Kidney (tissue), 13 donors: ENCODE measurements at regions not wholly inside any gene's neighbourhood (a gene's known extent, or its start where the extent isn't known, plus 50 kb on each side); places are given as distances from the start of the nearest gene placed in this dataset.

Experiments used
- DNase-seq, 5 donors: peaks; one replicate each; pipeline ENCODE4 v3.0.0-alpha.2; 2013 to 2020
- FAIRE-seq: peaks from 2 replicates; lab custom pipeline; 2012; peaks lifted over from hg19 to GRCh38; lab: Jason Lieb, UNC
- H3K27ac ChIP-seq, 2 donors: one replicate each; pipeline ENCODE4 v1.7.0; 2013; ENCODE audit warnings: low read depth in 2 of 2, low read length in 2 of 2, inconsistent platforms in 1 of 2
- H3K27me3 ChIP-seq: one replicate; pipeline ENCODE4 v1.7.1; 2013; ENCODE audit warnings: low read length, inconsistent platforms; ENCODE audit not compliant: control insufficient read depth, insufficient read depth
- H3K36me3 ChIP-seq, 3 donors: one replicate each; pipeline versions ENCODE4 v1.7.0 to v1.7.1; 2013; ENCODE audit warnings: low read length in 3 of 3, control low read depth in 1 of 3, inconsistent platforms in 1 of 3; ENCODE audit not compliant: insufficient read depth in 3 of 3, control insufficient read depth in 2 of 3
- H3K4me1 ChIP-seq, 3 donors: one replicate each; pipeline versions ENCODE4 v1.7.0 to v1.7.1; 2013; ENCODE audit warnings: low read length in 3 of 3, inconsistent platforms in 1 of 3, low read depth in 1 of 3; ENCODE audit not compliant: control insufficient read depth in 2 of 3, insufficient read depth in 2 of 3
- H3K4me3 ChIP-seq, 3 donors: one replicate each; pipeline versions ENCODE4 v1.7.0 to v1.8.1; 2013; ENCODE audit warnings: low read length in 3 of 3, control low read depth in 1 of 3, inconsistent platforms in 1 of 3
- H3K9ac ChIP-seq, 3 donors: one replicate each; pipeline versions ENCODE4 v1.7.0 to v1.7.1; 2013; ENCODE audit warnings: low read length in 3 of 3, control low read depth in 1 of 3, inconsistent platforms in 1 of 3
- H3K9me3 ChIP-seq, 3 donors: one replicate each; pipeline versions ENCODE4 v1.7.0 to v1.7.1; 2013; ENCODE audit warnings: low read length in 3 of 3, control low read depth in 1 of 3, inconsistent platforms in 1 of 3; ENCODE audit not compliant: control insufficient read depth in 2 of 3, insufficient read depth in 1 of 3
- CTCF ChIP-seq: IDR thresholded peaks from 3 replicates; pipeline ENCODE4 v1.5.1; 2012; ENCODE audit warnings: mild to moderate bottlenecking, moderate library complexity, borderline replicate concordance; ENCODE audit not compliant: insufficient read depth; ENCODE audit errors: extremely low read depth
- intact Hi-C: fragments of 100-400 bp; cut with DNase I; formaldehyde crosslinking; loops from one replicate; pipeline ENCODE4 v1.11.1; 2022
- donor health status: control.
- donor health status: control.
- donor health status: control.
- donor health status: control.
- donor health status: control.
- donor health status: DM: yes; HTN: yes; CAD: no.
- donor health status: Normal renal cell carcinoma (clear cell type).

DNA sequence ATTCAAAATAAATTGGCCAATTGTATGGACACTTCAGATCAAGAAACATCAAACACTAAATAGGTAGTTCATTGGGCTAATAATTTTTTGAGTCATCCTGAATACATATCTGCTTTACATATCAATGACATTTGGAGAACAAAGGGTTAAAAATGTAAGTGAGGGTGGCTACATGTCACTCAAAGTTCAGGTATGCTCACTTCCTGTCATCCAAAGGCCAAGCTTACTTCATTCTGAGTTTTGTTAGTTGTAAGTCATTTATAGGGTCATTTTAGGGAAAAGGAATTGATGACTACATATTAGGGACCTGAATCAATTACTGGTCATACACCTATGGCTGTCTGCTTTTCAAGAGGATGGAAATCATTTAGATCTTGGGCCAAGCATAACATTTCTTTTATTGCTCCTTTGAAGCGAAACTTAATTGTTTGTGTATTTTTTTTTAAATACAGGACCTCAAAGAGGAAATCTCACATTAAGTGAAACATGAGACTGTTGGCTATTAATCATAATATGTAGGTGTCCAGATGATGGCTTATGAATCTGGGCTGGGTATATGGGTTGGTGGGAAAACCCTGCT lies 119.2 kb upstream of the LEF1 start:
- FAIRE-seq, result no peak

DNA sequence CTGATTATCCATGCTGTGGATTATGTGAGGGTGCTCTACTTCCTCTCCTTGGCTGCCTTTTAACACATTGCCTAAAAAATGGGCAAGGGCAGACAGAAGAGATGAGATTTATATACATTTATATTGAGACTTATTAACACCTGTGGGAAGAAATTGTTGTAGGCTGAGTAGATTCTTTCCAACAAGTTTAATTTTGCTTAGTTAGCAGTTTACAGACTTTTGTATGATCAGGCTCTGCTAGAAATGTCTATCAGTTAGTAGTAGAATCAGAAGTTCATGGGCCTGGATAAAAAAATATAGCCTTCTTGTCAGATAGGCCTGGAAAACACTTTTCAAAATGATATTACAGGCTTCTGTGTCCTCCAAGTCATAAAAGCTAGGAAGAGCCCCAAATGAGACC lies 111.3 kb upstream of the LEF1 start:
- H3K27ac ChIP-seq, result no peak overlapping the region

More for the DNA sequence above, 119.2 kb upstream of the LEF1 start:
- intact Hi-C loops, result no loop called here
- Histone ChIP-seq H3K4me1 (no peaks in the 10 kb centered on the region), H3K4me3 (no peak overlapping the region), H3K27ac (no peak overlapping the region), H3K36me3 (no peaks in the 10 kb centered on the region), H3K9me3 (no peaks in the 10 kb centered on the region), H3K27me3 (no peaks in the 10 kb centered on the region), H3K9ac (no peak overlapping the region)
- no peak for TF ChIP-seq CTCF
- no peak for DNase-seq

GRCh38 chr4:108276690-108277089 lies 108.0 kb upstream of the LEF1 start:
- Histone ChIP-seq H3K9me3 (no peaks in the 10 kb centered on the region), H3K4me1 (no peaks in the 10 kb centered on the region), H3K9ac (no peak overlapping the region), H3K27ac (no peak overlapping the region), H3K4me3 (no peak overlapping the region), H3K27me3 (no peaks in the 10 kb centered on the region), H3K36me3 (no peaks in the 10 kb centered on the region)
- intact Hi-C loops, result no loop called here
- no peak for FAIRE-seq
- no peak for TF ChIP-seq CTCF
- no peak for DNase-seq

More for the DNA sequence above, 111.3 kb upstream of the LEF1 start:
- Histone ChIP-seq H3K4me3 (no peak overlapping the region), H3K4me1 (no peaks in the 10 kb centered on the region), H3K9me3 (no peaks in the 10 kb centered on the region), H3K9ac (no peak overlapping the region), H3K27me3 (no peaks in the 10 kb centered on the region), H3K36me3 (no peaks in the 10 kb centered on the region)
- TF ChIP-seq CTCF, result no peak
- DNase-seq (no peak), FAIRE-seq (no peak)
- intact Hi-C loops, result no loop called here

GRCh38 chr4:108272986-108273385 lies 104.3 kb upstream of the LEF1 start:
- Histone ChIP-seq H3K36me3 (no peaks in the 10 kb centered on the region), H3K9me3 (no peaks in the 10 kb centered on the region), H3K27me3 (no peaks in the 10 kb centered on the region), H3K9ac (no peak overlapping the region), H3K4me3 (no peak overlapping the region), H3K27ac (no peak overlapping the region), H3K4me1 (no peaks in the 10 kb centered on the region)
- DNase-seq, result no peak
- no peak for FAIRE-seq
- intact Hi-C loops, result no loop called here
- TF ChIP-seq CTCF, result no peak
